Transverse colon (tissue), 4 donors: ENCODE measurements at regions not wholly inside any gene's neighbourhood (a gene's known extent, or its start where the extent isn't known, plus 50 kb on each side); places are given as distances from the start of the nearest gene placed in this dataset.

Experiments used
- DNase-seq: peaks from one replicate; pipeline ENCODE4 v3.0.0-alpha.2; 2019
- H3K27ac ChIP-seq, 4 donors: fragments of 200-600 bp; sonication (generic); 2 replicates each; pipeline ENCODE4 v1.5.1; 2016 to 2018; ENCODE audit warnings: inconsistent platforms in 4 of 4
- H3K27me3 ChIP-seq: fragments of 200-600 bp; sonication (generic); 2 replicates; pipeline ENCODE4 v1.5.1; 2017; ENCODE audit warnings: inconsistent platforms
- H3K36me3 ChIP-seq, 4 donors: fragments of 200-600 bp; sonication (generic); 2 replicates each; pipeline ENCODE4 v1.5.1; 2017 to 2019; ENCODE audit warnings: inconsistent platforms in 4 of 4
- H3K4me1 ChIP-seq, 4 donors: fragments of 200-600 bp; sonication (generic); 2 replicates each; pipeline ENCODE4 v1.5.1; 2017 to 2020; ENCODE audit warnings: inconsistent platforms in 4 of 4
- H3K4me3 ChIP-seq, 4 donors: fragments of 200-600 bp; sonication (generic); 1 replicate in 1 of 4; 2 replicates in 3 of 4; pipeline versions ENCODE4 v1.5.1 to v1.6.1; 2017 to 2019; ENCODE audit warnings: inconsistent platforms in 4 of 4
- H3K9me3 ChIP-seq, 2 donors: fragments of 200-600 bp; sonication (generic); 2 replicates each; pipeline ENCODE4 v1.5.1; 2017 to 2019; ENCODE audit warnings: inconsistent platforms in 2 of 2
- EP300 ChIP-seq: sonication (generic); formaldehyde crosslinking; IDR thresholded peaks from one replicate; pipeline ENCODE4 v1.6.1; 2017; ENCODE audit warnings: antibody characterized with exemption, low read depth
- POLR2A ChIP-seq: fragments of 450-650 bp; IDR thresholded peaks from one replicate; pipeline ENCODE4 v1.6.1; 2016; ENCODE audit warnings: antibody characterized with exemption, mild to moderate bottlenecking, moderate library complexity
- POLR2AphosphoS5 ChIP-seq, 3 donors: sonication (generic); formaldehyde crosslinking; IDR thresholded peaks; one replicate each; pipeline ENCODE4 v1.6.1; 2016; ENCODE audit warnings: antibody characterized with exemption in 3 of 3
- WGBS, 2 donors: methylation state at CpG; one replicate each; pipeline ENCODE4 v1.1.5; 2018; ENCODE audit warnings: low coverage in 1 of 2; 5-methylcytosine and 5-hydroxymethylcytosine counted together
- in situ Hi-C, 4 donors: fragments of 200-750 bp; cut with MboI; loops; one replicate each; pipeline versions ENCODE4 v1.15.0 to v1.15.1; 2017; ENCODE audit warnings: low sequenced_read_pairs in 3 of 4, low pct_ligation_motif_present in 1 of 4, low pct_unique_long_range_greater_than_20kb in 1 of 4
- intact Hi-C: fragments of 100-400 bp; cut with DNase I; formaldehyde crosslinking; loops from one replicate; pipeline ENCODE4 v1.15.1; 2023; ENCODE audit warnings: low total_unique reads
- TF ChIP-seq, protein P1 (sequence below), 5 experiments: fragments of 200-600 bp in 3 of 5; fragments of 450-650 bp in 2 of 5; sonication (generic) in 3 of 5; IDR thresholded peaks; 1 replicate in 2 of 5; 2 replicates in 3 of 5; pipeline ENCODE4 v1.5.1; 2016 to 2017; ENCODE audit warnings: antibody characterized with exemption in 5 of 5, inconsistent platforms in 3 of 5, mild to moderate bottlenecking in 2 of 5, moderate library complexity in 1 of 5

DNA sequence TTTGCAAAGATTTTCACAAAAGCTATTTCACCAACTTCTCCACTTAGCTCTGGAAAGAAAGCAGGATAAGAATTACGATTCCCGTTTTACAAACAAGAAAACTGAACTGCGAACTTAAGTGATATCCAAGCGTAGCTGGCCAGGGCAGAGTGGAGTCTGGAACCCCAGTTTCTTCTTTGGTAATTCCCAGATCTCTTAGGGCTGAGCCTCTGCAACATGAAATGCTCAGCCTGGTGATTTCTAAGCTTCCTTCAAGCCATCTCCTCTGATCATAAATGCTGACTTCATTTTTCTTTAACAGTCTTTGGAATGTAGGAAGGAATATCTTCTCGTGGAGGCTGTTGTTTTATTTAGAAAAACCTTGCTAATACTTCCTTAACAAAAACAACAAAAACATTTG lies 620.0 kb downstream of the CCDC171 start:
- in situ Hi-C loops: no loop called here
- Histone ChIP-seq H3K27ac (no peak overlapping the region), H3K9me3 (no peaks in the 10 kb centered on the region), H3K4me3 (no peak overlapping the region), H3K27me3 (no peaks in the 10 kb centered on the region), H3K4me1 (no peaks in the 10 kb centered on the region), H3K36me3 (no peaks in the 10 kb centered on the region)
- no peak for DNase-seq
- intact Hi-C loops: no loop called here
- 62 to 68% methylated on average over 5 of the region's 5 CpGs for WGBS, 2 donors
- no peak for TF ChIP-seq EP300
- no peak for TF ChIP-seq POLR2AphosphoS5 (IDR thresholded peaks at IDR 0.05)
- no peak for TF ChIP-seq POLR2A
- TF ChIP-seq, protein P1, sequence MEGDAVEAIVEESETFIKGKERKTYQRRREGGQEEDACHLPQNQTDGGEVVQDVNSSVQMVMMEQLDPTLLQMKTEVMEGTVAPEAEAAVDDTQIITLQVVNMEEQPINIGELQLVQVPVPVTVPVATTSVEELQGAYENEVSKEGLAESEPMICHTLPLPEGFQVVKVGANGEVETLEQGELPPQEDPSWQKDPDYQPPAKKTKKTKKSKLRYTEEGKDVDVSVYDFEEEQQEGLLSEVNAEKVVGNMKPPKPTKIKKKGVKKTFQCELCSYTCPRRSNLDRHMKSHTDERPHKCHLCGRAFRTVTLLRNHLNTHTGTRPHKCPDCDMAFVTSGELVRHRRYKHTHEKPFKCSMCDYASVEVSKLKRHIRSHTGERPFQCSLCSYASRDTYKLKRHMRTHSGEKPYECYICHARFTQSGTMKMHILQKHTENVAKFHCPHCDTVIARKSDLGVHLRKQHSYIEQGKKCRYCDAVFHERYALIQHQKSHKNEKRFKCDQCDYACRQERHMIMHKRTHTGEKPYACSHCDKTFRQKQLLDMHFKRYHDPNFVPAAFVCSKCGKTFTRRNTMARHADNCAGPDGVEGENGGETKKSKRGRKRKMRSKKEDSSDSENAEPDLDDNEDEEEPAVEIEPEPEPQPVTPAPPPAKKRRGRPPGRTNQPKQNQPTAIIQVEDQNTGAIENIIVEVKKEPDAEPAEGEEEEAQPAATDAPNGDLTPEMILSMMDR (IDR thresholded peaks at IDR 0.05): no peak

DNA sequence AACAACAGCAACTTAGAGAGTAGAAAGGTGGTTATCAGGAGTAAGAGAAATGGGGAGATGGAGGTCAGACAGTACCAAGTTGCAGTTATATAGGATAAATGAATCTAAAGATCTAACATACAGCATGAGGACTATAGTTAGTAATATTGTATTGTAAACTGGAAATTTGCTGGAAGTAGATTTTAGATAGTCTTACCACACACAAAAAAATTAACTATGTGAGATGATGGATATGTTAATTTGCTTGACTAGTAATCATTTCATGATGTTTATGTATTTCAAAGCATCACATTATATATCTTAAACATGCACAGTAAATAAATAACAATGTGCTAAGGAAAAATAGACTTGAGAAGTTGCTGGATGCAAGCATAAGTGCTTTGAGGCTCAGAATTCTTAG lies 622.1 kb downstream of the CCDC171 start:
- H3K4me1 ChIP-seq: no peaks in the 10 kb centered on the region
- H3K27ac ChIP-seq: no peak overlapping the region
- no peaks in the 10 kb centered on the region for H3K36me3 ChIP-seq
- DNase-seq: no peak
- in situ Hi-C loops: loop anchor here in 1 of 4 donors (25.0 kb wide), 2 partner anchors 437 to 1287 kb away; no protein-coding TSS in a partner anchor
- no peaks in the 10 kb centered on the region for H3K27me3 ChIP-seq
- intact Hi-C loops: no loop called here
- TF ChIP-seq, protein P1 (IDR thresholded peaks at IDR 0.05): no peak
- TF ChIP-seq EP300 (no peak), POLR2AphosphoS5 (IDR thresholded peaks at IDR 0.05) (no peak), POLR2A (no peak)
- no peak overlapping the region for H3K4me3 ChIP-seq
- no peaks in the 10 kb centered on the region for H3K9me3 ChIP-seq

DNA sequence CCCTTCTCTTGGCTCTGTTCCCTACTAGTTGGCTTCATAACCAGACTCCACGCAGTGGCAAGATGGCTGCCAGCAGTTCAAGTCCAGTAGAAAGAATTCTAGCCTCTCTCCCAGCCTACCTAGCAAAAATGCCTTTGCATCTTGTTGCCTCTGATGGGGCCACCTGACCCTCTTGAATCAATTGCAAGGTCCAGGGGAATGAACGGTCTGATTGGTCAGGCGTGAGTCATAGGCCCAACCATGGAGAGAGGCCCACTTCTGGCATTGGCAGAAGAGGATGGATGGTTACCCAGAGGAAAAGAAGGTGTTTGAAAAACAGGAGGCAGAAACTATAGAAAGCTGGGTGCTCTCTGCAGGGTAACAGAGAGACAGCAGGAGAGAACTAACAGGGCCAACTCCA lies 622.6 kb downstream of the CCDC171 start:
- intact Hi-C loops (no loop called here), in situ Hi-C loops (loop anchor here in 1 of 4 donors (25.0 kb wide), 2 partner anchors 437 to 1287 kb away; no protein-coding TSS in a partner anchor)
- Histone ChIP-seq H3K4me1 (no peaks in the 10 kb centered on the region), H3K27me3 (no peaks in the 10 kb centered on the region), H3K9me3 (no peaks in the 10 kb centered on the region), H3K4me3 (no peak overlapping the region), H3K36me3 (no peaks in the 10 kb centered on the region), H3K27ac (no peak overlapping the region)
- DNase-seq: no peak
- 92 to 93% methylated on average over 2 to 3 of the region's 3 CpGs for WGBS, 2 donors
- no peak for TF ChIP-seq POLR2A
- TF ChIP-seq, protein P1 (IDR thresholded peaks at IDR 0.05): no peak
- TF ChIP-seq POLR2AphosphoS5 (IDR thresholded peaks at IDR 0.05): no peak
- TF ChIP-seq EP300: no peak

DNA sequence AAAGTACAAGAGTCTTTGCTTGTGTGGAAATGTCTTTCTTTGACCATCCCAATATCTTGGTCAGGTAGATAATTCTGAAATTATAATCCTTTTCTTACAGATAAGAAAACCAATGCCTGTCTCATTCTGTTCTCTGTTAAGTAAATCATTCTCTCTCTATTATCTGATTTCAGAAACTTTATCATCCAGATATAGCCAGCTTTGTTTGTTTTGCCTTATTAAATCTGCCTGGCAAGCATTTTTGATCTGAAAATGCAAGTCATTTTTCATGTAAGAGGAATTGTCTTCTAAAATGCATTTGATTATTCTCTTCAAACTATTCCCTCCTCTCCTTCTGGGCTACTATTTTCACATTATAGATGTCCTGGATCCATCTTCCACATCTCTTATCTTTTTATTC lies 625.5 kb downstream of the CCDC171 start:
- in situ Hi-C loops (loop anchor here in 1 of 4 donors (25.0 kb wide), 2 partner anchors 434 to 1284 kb away; no protein-coding TSS in a partner anchor), intact Hi-C loops (no loop called here)
- Histone ChIP-seq H3K27me3 (no peaks in the 10 kb centered on the region), H3K4me1 (no peaks in the 10 kb centered on the region), H3K9me3 (no peaks in the 10 kb centered on the region), H3K36me3 (no peaks in the 10 kb centered on the region), H3K4me3 (no peak overlapping the region), H3K27ac (no peak overlapping the region)
- no peak for DNase-seq
- TF ChIP-seq EP300 (no peak), POLR2AphosphoS5 (IDR thresholded peaks at IDR 0.05) (no peak), POLR2A (no peak)
- TF ChIP-seq, protein P1 (IDR thresholded peaks at IDR 0.05): no peak
